HG02642 (cell line): ENCODE measurements at regions not wholly inside any gene's neighbourhood (a gene's known extent, or its start where the extent isn't known, plus 50 kb on each side); places are given as distances from the start of the nearest gene placed in this dataset.
A peak's percentile ranks its signal among the peaks of the same experiment; 100 is the strongest.

Experiments
- ATAC-seq: cut with Tn5 transposase; IDR thresholded peaks from one replicate; pipeline ENCODE4 v1.9.1; 2021; ENCODE audit warnings: mild to moderate bottlenecking; ENCODE audit not compliant: unreplicated experiment, poor library complexity

DNA sequence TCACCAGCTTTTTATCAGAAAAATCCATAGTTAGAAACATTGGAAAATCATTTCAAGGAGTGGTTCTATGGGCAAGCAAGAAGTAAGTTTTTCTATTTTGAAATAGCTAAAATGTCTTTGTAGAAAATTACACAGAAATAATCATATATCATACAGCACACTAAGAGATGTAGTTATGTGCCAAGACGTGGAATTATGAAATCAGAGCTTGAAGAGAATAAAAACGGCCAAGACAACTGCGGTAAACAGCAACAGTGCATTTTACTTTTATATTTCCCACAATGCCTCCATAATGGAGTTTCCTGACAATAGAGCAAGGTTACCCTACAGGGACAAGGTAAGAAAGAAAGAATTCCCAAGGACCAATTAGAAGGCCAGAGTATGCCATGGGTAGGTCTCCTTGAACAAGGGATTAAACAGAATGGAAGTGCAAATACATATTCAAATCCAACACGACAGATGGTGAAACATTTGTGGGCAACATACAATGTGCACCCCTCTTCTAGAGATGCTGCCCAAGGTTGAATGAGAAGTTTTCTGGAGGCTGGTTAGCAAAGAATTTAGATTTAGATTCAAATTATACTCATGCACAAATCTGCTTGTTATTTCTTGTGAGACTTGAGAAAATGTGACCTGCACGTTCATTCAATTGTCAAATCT is 76.1 kb upstream of the BTG1 start:
- ATAC-seq = no peak

DNA sequence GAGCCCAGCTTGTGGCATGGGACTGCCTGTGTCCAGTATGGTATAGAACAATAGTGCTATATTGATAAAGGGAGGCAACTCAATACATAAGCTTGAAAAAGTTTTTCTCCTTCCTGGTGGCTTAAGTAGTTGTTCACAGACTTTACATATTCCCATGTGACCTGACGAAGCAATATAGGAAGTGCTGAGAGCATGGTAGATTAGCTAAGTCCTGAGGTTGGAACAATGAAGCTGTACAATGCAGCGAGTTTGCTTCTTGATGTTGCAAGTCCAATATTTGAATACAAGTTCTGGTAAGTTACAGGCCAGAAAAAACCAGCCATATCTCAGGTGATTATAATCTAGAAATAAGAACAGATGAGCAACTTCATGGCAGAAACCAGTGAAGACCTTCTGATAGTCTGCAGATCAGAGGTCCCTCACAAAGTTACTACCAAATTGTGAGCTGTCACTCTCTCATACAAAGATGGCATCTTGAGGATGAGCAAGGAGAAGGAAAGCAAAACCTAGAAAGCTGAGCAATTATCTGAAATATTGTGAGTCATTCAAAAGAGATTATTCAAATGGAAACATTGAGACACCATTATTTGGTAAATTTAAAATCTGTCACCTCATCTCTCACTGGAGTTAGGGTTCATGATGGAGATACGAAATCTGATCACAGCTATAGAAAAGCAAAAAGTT is 72.9 kb upstream of the BTG1 start:
- ATAC-seq = no peak

DNA sequence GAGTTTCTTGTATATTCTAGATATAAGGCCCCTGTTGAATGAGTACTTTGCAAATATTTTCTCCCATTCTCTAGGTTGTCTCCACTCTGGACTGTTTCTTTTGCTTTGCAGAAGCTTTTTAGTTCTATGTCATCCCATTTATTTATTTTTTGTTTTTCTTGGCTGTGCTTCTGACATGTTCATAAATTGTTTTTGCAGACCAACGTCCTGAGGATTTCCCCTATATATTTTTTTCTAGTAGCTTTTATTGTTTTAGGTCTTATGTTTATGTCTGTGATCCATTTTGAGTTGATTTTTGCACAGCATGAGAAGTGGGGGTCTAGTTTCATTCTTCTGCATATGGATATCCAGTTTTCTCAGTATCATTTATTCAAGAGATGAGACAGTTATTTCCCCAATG is 70.4 kb upstream of the BTG1 start:
- no peak for ATAC-seq

DNA sequence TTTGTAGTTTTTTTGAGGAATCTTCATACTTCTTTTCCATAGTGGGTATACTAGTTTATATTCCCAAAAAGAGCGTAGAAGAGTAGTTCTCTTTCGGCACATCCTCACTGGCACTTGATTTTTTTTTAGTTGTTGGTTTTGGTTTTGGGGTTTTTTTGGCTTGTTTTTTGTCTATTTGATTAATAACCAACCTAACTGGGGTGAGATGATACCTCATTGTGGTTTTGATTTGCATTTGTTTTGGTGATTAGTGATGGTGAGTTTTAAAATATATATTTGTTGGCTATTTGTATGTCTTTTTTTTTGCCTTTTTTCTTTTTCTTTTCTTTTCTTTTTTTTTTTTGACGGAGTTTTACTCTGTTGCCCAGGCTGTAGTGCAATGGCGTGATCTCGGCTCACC is 69.7 kb upstream of the BTG1 start:
- no peak for ATAC-seq

DNA sequence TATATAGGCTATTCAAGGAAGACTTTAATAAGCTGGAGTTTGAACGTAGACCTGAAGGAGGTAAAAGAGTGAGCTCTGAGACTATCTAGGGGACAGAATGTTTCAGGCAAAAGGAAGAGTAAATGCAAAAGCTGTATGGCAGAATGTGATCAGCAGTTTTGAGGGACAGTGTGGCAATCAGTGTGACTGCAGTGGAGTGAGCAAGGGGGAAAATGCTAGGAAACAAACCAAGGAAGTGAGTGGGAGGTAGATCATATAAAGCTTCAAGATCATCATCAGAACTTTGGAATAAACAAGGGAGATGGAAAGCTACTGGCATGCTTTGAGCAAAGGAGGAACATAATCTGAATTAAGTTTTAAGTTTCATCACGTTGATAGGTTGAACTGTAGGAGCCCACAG is 67.5 kb upstream of the BTG1 start:
- ATAC-seq = no peak

DNA sequence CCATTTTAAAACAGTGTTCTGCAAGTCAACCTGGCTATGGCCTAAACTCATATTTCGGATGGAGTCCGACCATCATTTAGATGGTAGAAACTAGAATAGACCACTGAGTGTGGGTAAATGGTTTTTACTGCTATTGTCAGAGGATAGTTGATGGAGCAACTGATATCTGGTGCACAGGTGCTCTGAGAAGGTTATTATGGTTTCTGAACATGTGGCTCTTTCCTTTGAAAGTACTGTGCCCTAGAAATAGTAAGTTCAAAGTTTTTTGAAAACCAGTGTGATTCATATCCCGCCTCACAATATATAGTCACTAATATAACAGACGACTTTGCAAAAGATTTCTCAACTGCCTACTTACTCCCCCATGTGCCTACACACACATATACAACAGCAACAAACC is 64.4 kb upstream of the BTG1 start:
- ATAC-seq = peak; percentile 42

DNA sequence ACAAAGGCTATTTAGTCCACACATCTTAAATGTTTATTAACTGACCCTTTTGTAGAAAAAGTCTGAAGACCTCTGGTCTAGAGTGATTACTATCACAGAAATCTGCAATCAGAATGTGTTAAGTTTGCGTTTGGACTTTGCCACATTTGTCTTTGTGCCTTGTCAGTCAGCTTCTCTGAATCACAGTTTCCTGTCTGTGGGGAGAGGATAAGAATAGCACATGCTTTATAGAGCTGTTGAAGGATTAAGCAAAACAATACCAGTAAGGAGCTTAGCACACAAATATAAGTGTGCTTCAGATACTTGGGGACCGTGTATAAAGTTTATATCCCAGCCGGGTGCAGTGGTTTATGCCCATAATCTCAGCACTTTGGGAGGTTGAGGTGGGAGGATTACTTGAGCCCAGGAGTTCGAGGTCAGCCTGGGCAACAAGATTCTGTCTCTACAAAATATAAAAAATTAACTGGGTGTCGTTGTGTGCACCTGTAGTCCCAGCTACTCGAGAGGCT is 63.0 kb upstream of the BTG1 start:
- ATAC-seq = peak; percentile 72

DNA sequence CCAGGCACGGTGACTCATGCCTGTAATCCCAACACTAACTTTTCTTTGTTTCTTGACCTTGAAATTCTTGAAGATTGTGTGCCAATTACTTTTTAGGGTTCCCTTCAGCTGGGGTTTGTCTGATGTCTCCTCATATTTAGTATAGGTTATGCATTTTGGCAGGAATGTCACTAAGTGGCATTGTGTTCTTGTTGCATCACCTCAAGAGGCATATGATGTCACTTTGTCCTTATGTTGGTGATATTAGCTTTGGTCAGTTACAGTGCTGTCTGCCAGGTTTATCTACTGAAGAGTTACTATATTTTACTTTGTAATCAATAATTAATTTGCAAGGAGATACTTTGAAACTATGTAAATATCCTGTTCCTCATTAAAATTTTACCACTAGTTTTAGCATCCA is 61.0 kb upstream of the BTG1 start:
- no peak for ATAC-seq

DNA sequence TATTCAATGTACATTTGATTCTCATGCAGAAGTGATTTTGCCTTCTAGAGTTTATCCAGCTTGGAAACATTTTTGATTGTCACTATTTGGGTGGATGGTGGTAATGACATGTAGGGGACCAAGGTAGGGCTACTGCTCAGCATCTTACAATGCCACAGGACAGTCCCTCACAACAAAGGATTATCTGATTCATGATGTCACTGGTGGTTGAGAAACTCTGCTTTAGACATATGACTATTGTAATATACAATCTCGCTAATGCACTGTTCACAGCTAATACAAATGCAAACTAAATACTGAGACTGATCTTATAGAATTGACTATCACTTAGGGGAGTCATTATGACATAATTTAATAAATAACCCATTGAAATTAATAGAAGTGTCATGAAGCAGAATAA is 60.4 kb upstream of the BTG1 start:
- no peak for ATAC-seq

DNA sequence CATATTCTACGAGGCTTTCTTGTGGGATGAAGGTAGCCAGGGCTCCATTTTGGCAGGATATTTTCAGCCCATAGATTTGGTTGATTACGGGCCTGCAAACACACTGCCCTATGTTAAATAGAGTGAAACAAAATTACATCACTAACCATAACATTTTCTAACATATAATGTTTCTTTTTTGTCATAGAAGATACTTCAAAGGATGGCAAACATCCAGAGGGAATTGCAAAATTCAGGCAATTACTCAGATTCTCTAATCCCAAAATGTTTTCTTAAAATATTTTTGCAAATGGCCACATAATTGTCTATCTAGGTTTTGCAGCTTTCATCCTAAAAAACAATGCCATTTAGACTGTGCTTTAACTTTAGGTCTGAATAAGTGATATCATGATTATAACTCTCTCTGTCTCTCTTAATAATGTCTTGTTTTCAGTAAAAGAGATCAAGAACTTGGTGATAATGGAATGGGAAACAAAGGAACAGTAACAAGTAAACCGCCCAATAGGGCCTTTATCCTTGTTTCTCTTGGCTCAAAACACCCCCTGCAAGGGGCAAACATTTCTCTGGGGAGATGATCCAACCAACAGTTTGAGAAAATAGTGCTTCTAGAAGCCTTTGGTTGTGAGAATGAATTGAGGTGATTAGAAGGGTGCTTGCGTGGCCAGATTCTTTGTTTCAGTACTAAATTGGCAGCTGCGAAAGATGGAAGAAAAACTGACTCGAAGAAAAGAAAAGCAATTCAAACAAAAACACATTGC is 54.4 kb upstream of the BTG1 start:
- no peak for ATAC-seq

DNA sequence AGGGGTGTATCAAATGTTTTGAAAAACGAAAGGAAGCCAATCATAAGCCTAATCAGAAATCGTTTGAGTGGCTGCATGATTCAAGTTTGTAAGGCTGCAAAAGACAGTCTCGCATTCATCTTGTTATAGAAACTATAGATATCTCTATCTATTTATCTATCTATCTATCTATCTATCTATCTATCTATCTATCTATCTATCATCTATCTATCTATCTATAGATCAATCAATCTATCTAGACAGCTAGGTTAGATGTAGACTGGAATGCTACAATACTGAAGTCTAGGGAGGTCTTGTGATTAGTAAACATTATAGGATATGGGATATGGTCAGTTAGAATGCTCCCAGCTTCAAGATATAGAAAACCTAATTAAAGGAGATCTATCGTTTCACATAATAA is 52.2 kb upstream of the BTG1 start:
- ATAC-seq = no peak

DNA sequence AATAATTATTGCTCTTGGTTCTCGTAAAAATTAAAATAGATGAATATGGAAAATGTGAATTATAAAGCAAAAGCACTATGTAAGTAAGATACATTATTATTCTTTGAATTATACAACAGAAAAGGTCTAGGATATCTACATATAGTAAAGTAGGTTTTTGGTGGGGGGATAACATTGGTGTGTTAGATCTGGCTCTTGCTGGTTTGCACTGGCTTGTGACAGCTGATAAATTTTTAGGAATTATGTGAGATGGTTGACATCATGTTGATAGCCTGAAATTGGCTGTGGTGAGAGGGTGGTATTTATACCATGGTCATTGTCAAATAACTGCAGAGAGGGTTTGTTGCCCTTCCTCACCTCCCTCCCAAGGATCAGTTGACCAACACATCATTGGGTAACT is 50.7 kb upstream of the BTG1 start:
- no peak for ATAC-seq
